Upper lobe of left lung (tissue), 4 donors: ENCODE measurements at regions not wholly inside any gene's neighbourhood (a gene's known extent, or its start where the extent isn't known, plus 50 kb on each side); places are given as distances from the start of the nearest gene placed in this dataset.

Source experiments
- POLR2AphosphoS5 ChIP-seq, 2 donors: sonication (generic); formaldehyde crosslinking; IDR thresholded peaks; one replicate each; pipeline ENCODE4 v1.5.1; 2017; ENCODE audit warnings: antibody characterized with exemption in 2 of 2
- TF ChIP-seq, protein P1 (sequence below), 6 experiments: fragments of 450-650 bp in 4 of 6; fragments of 200-600 bp in 2 of 6; sonication (generic) in 2 of 6; IDR thresholded peaks; one replicate each; pipeline ENCODE4 v1.5.1; 2016 to 2019; ENCODE audit warnings: antibody characterized with exemption in 6 of 6

DNA sequence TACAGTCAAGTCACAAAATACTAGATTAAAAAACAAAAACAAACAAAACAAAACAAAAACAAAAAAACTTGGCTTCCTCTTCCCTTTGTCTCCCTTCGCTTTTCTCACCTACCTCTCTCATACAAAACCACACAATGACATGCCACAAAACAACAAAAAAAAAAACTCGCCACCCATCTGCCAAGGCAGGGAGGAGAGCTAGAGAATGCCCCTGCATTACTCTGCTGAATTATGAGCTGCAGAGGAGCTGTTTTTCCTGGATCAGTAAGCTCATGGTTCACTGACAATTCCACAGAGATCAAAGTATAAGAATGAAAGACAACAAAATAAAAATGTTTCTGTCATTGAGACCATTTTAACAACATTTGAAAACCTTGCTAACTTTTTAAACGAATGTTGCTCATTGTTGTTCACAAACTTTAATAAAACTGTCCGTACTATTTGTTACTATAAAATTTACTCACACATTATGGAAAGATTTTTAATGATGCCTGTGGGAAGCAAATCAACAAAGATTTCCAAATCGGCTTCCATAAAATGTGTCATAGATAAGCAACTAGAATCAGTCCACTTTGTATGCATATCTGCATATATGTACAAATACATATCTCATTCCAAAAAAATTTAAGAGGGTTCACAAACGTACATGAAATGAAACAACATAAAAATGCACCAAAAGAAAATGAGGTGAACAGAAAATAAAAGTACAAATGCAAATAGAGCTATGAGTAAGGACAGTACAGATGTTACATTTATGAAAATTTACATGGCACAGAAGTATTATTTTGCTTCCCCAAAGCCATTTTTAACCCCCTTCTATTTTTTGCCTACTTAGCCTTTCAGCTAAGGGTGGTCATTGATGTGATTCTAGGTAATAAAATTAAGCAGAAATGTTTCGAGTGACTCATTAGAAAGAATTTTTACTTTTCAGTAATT is 252.4 kb upstream of the FAT4 start:
- no peak for TF ChIP-seq POLR2AphosphoS5 (IDR thresholded peaks at IDR 0.05)
- TF ChIP-seq, protein P1, sequence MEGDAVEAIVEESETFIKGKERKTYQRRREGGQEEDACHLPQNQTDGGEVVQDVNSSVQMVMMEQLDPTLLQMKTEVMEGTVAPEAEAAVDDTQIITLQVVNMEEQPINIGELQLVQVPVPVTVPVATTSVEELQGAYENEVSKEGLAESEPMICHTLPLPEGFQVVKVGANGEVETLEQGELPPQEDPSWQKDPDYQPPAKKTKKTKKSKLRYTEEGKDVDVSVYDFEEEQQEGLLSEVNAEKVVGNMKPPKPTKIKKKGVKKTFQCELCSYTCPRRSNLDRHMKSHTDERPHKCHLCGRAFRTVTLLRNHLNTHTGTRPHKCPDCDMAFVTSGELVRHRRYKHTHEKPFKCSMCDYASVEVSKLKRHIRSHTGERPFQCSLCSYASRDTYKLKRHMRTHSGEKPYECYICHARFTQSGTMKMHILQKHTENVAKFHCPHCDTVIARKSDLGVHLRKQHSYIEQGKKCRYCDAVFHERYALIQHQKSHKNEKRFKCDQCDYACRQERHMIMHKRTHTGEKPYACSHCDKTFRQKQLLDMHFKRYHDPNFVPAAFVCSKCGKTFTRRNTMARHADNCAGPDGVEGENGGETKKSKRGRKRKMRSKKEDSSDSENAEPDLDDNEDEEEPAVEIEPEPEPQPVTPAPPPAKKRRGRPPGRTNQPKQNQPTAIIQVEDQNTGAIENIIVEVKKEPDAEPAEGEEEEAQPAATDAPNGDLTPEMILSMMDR (IDR thresholded peaks at IDR 0.05): no peak
